Natural killer cell (primary cell): ENCODE measurements at regions not wholly inside any gene's neighbourhood (a gene's known extent, or its start where the extent isn't known, plus 50 kb on each side); places are given as distances from the start of the nearest gene placed in this dataset.

Source experiments
- ATAC-seq, 3 donors: fragments of 150-1000 bp in 2 of 3; fragments of 200-7000 bp in 1 of 3; cut with Tn5 transposase; 1 replicate in 1 of 3; 2 replicates in 2 of 3; pipeline ENCODE4 v1.10.0; 2021; ENCODE audit warnings: mild to moderate bottlenecking in 2 of 3, moderate library complexity in 2 of 3
- DNase-seq, 2 donors: peaks; one replicate each; pipeline versions ENCODE4 v3.0.0 to v3.0.0-alpha.2; 2013 to 2021; ENCODE audit warnings: mixed read lengths in 1 of 2
- H3K27ac ChIP-seq: one replicate; pipeline ENCODE4 v1.5.1; 2013; ENCODE audit warnings: mild to moderate bottlenecking, low read length
- H3K27me3 ChIP-seq: one replicate; pipeline ENCODE4 v1.6.1; 2013; ENCODE audit warnings: low read length; ENCODE audit not compliant: control insufficient read depth, insufficient read depth
- H3K36me3 ChIP-seq: one replicate; pipeline ENCODE4 v1.6.1; 2013; ENCODE audit warnings: low read length; ENCODE audit not compliant: control insufficient read depth, insufficient read depth
- H3K4me1 ChIP-seq: one replicate; pipeline ENCODE4 v1.6.1; 2013; ENCODE audit warnings: low read length; ENCODE audit not compliant: control insufficient read depth, insufficient read depth
- H3K4me3 ChIP-seq: one replicate; pipeline ENCODE4 v1.5.1; 2013; ENCODE audit warnings: low read length
- H3K9me3 ChIP-seq: one replicate; pipeline ENCODE4 v1.6.1; 2013; ENCODE audit warnings: low read length; ENCODE audit not compliant: control insufficient read depth, insufficient read depth
- H3K27ac Mint-ChIP-seq, 2 donors: one replicate each; pipeline ENCODE4 v1.8.0; 2022; ENCODE audit warnings: mild to moderate bottlenecking in 2 of 2, mixed read lengths in 2 of 2, moderate library complexity in 1 of 2
- H3K27me3 Mint-ChIP-seq, 2 donors: one replicate each; pipeline ENCODE4 v1.8.0; 2022; ENCODE audit warnings: low read depth in 2 of 2, mixed read lengths in 2 of 2
- H3K36me3 Mint-ChIP-seq: one replicate; pipeline ENCODE4 v1.8.0; 2022; ENCODE audit warnings: mixed read lengths
- H3K4me1 Mint-ChIP-seq, 2 donors: one replicate each; pipeline ENCODE4 v1.8.0; 2022; ENCODE audit warnings: mixed read lengths in 2 of 2
- H3K4me3 Mint-ChIP-seq: one replicate; pipeline ENCODE4 v1.8.0; 2022; ENCODE audit warnings: mild to moderate bottlenecking, moderate library complexity, mixed read lengths
- H3K9me3 Mint-ChIP-seq, 2 donors: one replicate each; pipeline ENCODE4 v1.8.0; 2022; ENCODE audit warnings: mixed read lengths in 2 of 2
- WGBS: methylation state at CpG from one replicate; pipeline ENCODE4 v1.1.7; 2013; ENCODE audit warnings: missing lambda C conversion rate; ENCODE audit not compliant: insufficient coverage; 5-methylcytosine and 5-hydroxymethylcytosine counted together
- intact Hi-C: fragments of 100-400 bp; cut with micrococcal nuclease; formaldehyde crosslinking; loops from one replicate; pipeline ENCODE4 v1.14.2; 2022
- TF ChIP-seq, protein P1 (sequence below): fragments of 200-600 bp; IDR thresholded peaks from one replicate; pipeline ENCODE4 v1.8.0; 2022; ENCODE audit warnings: antibody characterized with exemption

- intact Hi-C loops = no loop called here
- H3K27me3 Mint-ChIP-seq = no peaks in the 10 kb centered on the region
- peaks cover 23 to 27% of the 10 kb centered on the region in 2 donors for H3K9me3 Mint-ChIP-seq
- TF ChIP-seq, protein P1, sequence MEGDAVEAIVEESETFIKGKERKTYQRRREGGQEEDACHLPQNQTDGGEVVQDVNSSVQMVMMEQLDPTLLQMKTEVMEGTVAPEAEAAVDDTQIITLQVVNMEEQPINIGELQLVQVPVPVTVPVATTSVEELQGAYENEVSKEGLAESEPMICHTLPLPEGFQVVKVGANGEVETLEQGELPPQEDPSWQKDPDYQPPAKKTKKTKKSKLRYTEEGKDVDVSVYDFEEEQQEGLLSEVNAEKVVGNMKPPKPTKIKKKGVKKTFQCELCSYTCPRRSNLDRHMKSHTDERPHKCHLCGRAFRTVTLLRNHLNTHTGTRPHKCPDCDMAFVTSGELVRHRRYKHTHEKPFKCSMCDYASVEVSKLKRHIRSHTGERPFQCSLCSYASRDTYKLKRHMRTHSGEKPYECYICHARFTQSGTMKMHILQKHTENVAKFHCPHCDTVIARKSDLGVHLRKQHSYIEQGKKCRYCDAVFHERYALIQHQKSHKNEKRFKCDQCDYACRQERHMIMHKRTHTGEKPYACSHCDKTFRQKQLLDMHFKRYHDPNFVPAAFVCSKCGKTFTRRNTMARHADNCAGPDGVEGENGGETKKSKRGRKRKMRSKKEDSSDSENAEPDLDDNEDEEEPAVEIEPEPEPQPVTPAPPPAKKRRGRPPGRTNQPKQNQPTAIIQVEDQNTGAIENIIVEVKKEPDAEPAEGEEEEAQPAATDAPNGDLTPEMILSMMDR = no peak
- H3K4me1 ChIP-seq = no peaks in the 10 kb centered on the region
- WGBS = 50% methylated on average over 2 of the region's 2 CpGs
- no peak overlapping the region for H3K4me3 ChIP-seq
- ATAC-seq (no peak), DNase-seq (no peak)
- peaks cover 4% of the 10 kb centered on the region for H3K36me3 Mint-ChIP-seq
- peaks cover 2% of the 10 kb centered on the region for H3K9me3 ChIP-seq
- no peaks in the 10 kb centered on the region for H3K27me3 ChIP-seq
- H3K36me3 ChIP-seq = no peaks in the 10 kb centered on the region
- H3K27ac ChIP-seq = no peak overlapping the region
- no peak overlapping the region for H3K27ac Mint-ChIP-seq
- H3K4me3 Mint-ChIP-seq = no peak overlapping the region
- H3K4me1 Mint-ChIP-seq = no peaks in the 10 kb centered on the region
These were observed 263.8 kb downstream of the DIO2 start for GRCh38 chr14:79947440-79948054.

- Mint-ChIP-seq H3K9me3 (peaks cover 11 to 24% of the 10 kb centered on the region in 2 donors), H3K36me3 (peaks cover 13% of the 10 kb centered on the region), H3K4me3 (no peak overlapping the region), H3K4me1 (no peaks in the 10 kb centered on the region), H3K27ac (no peak overlapping the region), H3K27me3 (no peaks in the 10 kb centered on the region)
- ATAC-seq = no peak
- Histone ChIP-seq H3K27ac (no peak overlapping the region), H3K27me3 (no peaks in the 10 kb centered on the region), H3K4me3 (no peak overlapping the region), H3K4me1 (no peaks in the 10 kb centered on the region), H3K36me3 (no peaks in the 10 kb centered on the region), H3K9me3 (no peaks in the 10 kb centered on the region)
- intact Hi-C loops = no loop called here
- WGBS = 78% methylated on average over 5 of the region's 6 CpGs
- TF ChIP-seq, protein P1 = no peak
- DNase-seq = no peak
These were observed 272.1 kb downstream of the DIO2 start for GRCh38 chr14:79939235-79939634.

DNA sequence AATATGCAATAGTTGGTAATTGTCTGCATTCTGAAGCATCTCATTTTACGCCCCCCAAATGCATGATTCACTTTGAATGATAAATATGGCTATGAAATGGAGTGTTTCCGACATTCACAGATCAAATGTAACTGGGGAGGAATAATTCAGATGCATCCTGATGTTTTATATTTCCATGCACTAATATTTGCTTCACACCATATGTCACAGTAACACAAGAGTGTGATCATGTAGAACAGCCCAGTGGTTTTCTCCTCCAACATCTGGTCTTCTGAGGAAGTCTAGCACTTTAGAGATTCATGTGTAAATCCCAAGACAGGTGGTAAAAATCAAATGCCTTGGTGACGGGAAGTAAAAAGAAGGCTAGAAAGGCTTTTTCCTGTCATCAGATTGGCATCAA lies 273.1 kb downstream of the DIO2 start:
- H3K9me3 ChIP-seq = no peaks in the 10 kb centered on the region
- H3K27me3 ChIP-seq = no peaks in the 10 kb centered on the region
- peaks cover 8 to 21% of the 10 kb centered on the region in 2 donors for H3K9me3 Mint-ChIP-seq
- no peak overlapping the region for H3K4me3 Mint-ChIP-seq
- intact Hi-C loops = no loop called here
- H3K4me3 ChIP-seq = no peak overlapping the region
- no peak overlapping the region for H3K27ac Mint-ChIP-seq
- no peaks in the 10 kb centered on the region for H3K4me1 Mint-ChIP-seq
- WGBS = 84% methylated on average over 2 of the region's 3 CpGs
- DNase-seq (no peak), ATAC-seq (no peak)
- no peaks in the 10 kb centered on the region for H3K4me1 ChIP-seq
- TF ChIP-seq, protein P1 = no peak
- H3K36me3 ChIP-seq = no peaks in the 10 kb centered on the region
- H3K27ac ChIP-seq = no peak overlapping the region
- no peaks in the 10 kb centered on the region for H3K27me3 Mint-ChIP-seq
- H3K36me3 Mint-ChIP-seq = peaks cover 9% of the 10 kb centered on the region

GRCh38 chr14:79937433-79937832 lies 273.9 kb downstream of the DIO2 start:
- H3K36me3 Mint-ChIP-seq = peaks cover 9% of the 10 kb centered on the region
- no peak overlapping the region for H3K27ac ChIP-seq
- H3K9me3 ChIP-seq = no peaks in the 10 kb centered on the region
- peaks cover 13 to 18% of the 10 kb centered on the region in 2 donors for H3K9me3 Mint-ChIP-seq
- no peak overlapping the region for H3K4me3 ChIP-seq
- no peaks in the 10 kb centered on the region for H3K27me3 ChIP-seq
- H3K4me1 ChIP-seq = no peaks in the 10 kb centered on the region
- H3K36me3 ChIP-seq = no peaks in the 10 kb centered on the region
- TF ChIP-seq, protein P1 = no peak
- intact Hi-C loops = no loop called here
- no peak for ATAC-seq
- no peaks in the 10 kb centered on the region for H3K27me3 Mint-ChIP-seq
- no peaks in the 10 kb centered on the region for H3K4me1 Mint-ChIP-seq
- no peak for DNase-seq
- H3K27ac Mint-ChIP-seq = no peak overlapping the region
- no peak overlapping the region for H3K4me3 Mint-ChIP-seq
